HG03108 (cell line): ENCODE measurements at regions not wholly inside any gene's neighbourhood (a gene's known extent, or its start where the extent isn't known, plus 50 kb on each side); places are given as distances from the start of the nearest gene placed in this dataset.
"Not testable (repeated sequence)": the region's sequence is repeated elsewhere in the genome, so short reads cannot be mapped to it uniquely, and the experiment has no call there.

ENCODE experiments used
- ATAC-seq: cut with Tn5 transposase; IDR thresholded peaks from one replicate; pipeline ENCODE4 v1.9.1; 2021; ENCODE audit warnings: moderate library complexity; ENCODE audit not compliant: unreplicated experiment

- not testable (repeated sequence) for ATAC-seq
Observed at GRCh38 chr6:86872810-86873209, 64.5 kb upstream of the HTR1E start.

- no peak for ATAC-seq
Observed at GRCh38 chr6:86871681-86872080, 65.6 kb upstream of the HTR1E start.

DNA sequence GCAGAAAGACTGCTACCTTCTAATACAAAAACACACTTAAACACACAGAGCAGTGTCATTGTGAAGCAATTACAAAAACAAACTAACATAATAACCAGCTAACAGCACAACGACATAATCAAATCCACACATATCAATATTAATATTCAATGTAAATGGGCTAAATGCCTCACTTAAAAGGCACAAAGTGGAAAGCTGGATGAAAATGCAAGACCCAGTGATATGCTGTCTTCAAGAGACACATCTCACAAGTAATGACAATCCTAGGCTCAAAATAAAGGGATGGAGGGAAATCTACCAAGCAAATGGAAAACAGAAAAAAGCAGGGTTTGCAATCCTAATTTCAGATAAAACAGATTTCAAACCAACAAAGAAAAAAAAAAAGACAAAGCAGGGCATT is 67.8 kb upstream of the HTR1E start:
- ATAC-seq: no peak

DNA sequence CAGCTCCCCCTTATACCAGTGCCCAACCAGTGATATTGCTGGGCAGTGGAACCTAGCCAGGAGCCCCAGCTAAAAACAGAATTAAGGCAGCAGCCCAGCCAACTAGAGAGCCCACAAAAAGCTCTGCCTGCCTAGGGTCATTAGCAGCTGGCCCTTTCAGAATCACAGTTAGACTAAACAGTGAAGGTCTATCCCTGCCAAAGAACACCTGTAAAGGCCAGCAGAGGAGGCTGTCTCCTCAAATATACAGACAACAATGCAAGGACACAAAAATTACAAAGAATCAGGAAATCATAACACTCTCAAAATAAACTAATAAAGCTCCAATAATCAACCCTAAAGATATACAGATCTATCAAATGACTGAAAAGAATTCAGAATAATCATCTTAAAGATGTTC is 77.8 kb upstream of the HTR1E start:
- no peak for ATAC-seq

GRCh38 chr6:86858970-86859369 is 78.4 kb upstream of the HTR1E start:
- no peak for ATAC-seq

DNA sequence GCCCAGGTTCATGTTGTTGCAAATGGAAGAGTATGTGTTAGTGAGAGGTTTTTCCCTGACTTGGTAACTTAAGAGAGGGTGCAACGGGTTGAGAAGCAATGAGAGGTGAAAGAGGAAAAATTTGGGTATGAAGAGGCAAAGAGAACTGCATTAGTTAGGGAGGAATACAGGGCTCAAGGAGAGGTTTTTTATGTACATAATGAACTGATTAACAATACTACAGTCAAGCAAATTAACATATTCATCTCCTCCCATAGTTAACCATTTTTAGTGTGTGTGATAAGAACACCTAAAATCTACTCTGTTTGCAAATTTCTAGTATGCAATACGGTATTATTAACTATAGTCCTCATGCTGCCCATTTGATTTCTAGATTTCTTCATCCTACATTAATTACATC is 79.5 kb upstream of the HTR1E start:
- no peak for ATAC-seq

GRCh38 chr6:86856937-86857563 is 80.3 kb upstream of the HTR1E start:
- ATAC-seq: no peak

- ATAC-seq: no peak
Observed at GRCh38 chr6:86856379-86856778, 80.9 kb upstream of the HTR1E start.

- no peak for ATAC-seq
Observed at GRCh38 chr6:86848986-86849385, 88.3 kb upstream of the HTR1E start.

DNA sequence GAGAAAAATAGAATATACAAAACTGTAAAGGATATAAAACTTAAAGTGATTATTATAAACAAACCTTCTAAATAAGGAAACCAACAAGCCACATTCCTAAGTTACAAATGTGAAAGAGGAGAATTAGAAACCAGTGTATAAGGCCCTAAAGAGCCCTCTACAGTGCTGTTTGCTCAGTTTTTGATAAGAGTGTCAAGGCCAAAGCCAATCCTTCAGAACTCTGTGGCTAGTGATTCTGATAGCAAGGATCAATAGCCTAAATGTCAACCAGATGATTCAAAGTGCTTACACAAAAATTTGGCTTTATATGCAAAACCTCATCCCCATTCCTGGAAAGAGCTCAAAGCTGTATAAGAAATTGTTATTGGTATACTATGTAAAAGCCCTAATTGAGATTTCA is 104.6 kb upstream of the HTR1E start:
- no peak for ATAC-seq

- ATAC-seq: no peak
Observed at GRCh38 chr6:86825436-86825835, 111.9 kb upstream of the HTR1E start.

GRCh38 chr6:86822747-86823146 is 114.6 kb upstream of the HTR1E start:
- no peak for ATAC-seq

- ATAC-seq: no peak
Observed at GRCh38 chr6:86820750-86821149, 116.6 kb upstream of the HTR1E start.

DNA sequence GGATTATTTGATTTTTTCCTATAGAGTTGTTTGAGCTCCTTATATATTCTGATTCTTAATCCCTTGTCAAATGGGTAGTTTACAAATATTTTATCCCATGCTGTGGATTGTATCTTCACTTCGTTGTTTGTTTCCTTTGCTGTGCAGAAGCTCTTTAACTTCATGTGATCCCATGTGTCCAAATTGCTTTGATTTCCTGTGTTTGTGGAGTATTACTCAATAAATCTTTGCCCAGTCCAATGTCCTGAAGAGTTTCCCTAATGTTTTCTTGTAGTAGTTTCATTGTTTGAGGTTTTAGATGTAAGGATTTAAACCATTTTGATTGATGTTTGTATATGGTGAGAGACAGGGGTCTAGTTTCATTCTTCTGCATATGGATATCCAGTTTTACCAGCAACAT is 143.7 kb upstream of the HTR1E start:
- no peak for ATAC-seq

DNA sequence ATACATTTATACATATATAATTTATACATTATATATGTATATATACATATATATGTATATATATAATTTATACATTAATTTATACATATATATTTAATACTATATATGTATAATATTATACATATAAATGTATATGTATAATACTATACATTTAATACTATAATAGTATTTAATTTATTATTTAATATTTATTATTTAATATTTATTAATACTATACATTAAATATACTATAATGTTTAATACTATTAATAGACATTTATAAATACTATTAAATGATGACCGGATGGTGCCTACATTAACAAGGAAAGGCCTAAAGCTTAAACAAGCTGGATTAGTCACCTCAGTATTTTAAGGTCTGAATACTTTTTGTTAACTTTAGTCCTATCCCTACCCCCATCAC is 145.9 kb upstream of the HTR1E start:
- ATAC-seq: no peak

GRCh38 chr6:86789779-86790411 is 147.4 kb upstream of the HTR1E start:
- no peak for ATAC-seq

DNA sequence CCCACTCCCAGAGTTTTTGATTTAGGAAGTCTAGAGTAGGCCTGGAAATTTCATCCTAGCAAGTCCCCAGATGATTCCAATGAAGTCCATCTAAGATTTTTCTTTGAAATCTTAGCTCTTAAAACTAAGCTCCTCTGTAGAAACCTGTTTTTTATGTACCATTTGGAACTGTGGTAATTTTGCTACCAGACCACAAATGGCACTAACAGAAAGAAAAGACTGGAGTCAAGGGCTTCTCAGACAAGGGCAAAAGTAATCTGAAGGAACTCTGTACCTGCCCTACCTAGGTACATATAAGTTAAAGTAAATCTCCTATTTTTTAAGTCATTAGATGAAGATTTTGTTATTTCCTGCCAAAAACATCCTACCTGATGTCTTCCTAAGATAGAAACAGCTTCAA is 155.0 kb upstream of the HTR1E start:
- ATAC-seq: no peak

DNA sequence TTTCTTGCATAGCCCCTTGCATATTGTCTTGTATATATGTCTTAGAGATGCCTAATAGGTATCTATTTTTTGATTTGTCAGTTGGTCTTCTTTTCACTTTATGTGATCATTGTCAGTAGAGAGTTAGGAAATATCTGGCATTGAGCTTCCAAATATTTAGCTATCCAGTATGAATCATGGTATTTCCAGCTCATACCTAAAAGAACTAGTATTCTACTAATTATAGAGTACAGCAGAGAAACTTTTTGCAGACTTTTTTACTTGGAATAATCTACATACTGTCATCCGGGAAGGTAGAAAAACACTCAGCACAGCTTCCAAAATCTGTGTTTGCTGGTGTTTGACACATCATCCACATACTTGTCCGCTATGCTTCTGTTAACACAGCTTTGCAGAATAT is 156.4 kb upstream of the HTR1E start:
- ATAC-seq: no peak

GRCh38 chr6:86775893-86776292 is 161.4 kb upstream of the HTR1E start:
- no peak for ATAC-seq

DNA sequence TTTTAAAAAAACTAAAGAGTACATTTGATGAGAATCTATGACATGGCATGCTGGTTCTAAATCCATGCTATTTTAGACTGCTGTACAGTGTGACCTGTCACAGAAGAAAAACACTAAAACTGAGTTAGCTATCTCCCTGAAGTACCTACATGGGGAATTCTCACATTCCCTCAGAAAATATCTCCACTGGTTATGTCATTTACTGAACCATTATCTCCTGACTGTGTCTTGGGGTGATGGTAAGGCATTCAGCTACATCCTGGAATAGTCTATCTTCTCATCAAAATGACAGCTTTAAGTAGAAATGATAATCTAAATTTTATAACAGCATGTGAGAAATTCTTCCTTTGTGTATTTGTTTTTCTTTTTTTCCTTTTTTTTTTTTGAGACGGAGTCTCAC is 172.1 kb upstream of the HTR1E start:
- ATAC-seq: no peak

DNA sequence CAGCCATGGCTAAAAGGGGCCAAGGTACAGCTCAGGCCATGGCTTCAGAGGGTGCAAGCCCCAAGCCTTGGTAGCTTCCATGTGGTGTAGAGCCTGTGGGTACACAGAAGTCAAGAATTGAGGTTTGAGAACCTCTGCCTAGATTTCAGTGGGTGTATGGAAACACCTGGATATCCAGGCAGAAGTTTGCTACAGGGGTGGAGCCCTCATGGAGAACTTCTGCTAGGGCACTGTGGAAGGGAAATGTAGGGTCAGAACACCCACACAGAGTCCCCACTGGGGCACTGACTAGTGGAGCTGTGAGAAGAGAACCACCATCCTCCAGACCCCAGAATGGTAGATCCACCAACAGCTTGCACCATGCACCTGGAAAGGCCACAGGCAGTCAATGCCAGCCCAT is 177.4 kb upstream of the HTR1E start:
- not testable (repeated sequence) for ATAC-seq

- ATAC-seq: no peak
Observed at GRCh38 chr6:86756640-86757229, 180.6 kb upstream of the HTR1E start.

GRCh38 chr6:86744048-86744447 is 193.3 kb upstream of the HTR1E start:
- no peak for ATAC-seq
